ENCODE measurements at regions not wholly inside any gene's neighbourhood (a gene's known extent, or its start where the extent isn't known, plus 50 kb on each side); places are given as distances from the start of the nearest gene placed in this dataset.

GRCh38 chr3:16794257-16794656 lies 90.5 kb upstream of the PLCL2 start:
- TF ChIP-seq CTCF (conservative IDR thresholded peaks at IDR 0.05; ENCODE audit: low read depth, low read length) = no peak
- DNase-seq (ENCODE audit: low read depth) = peak; percentile 17
- no peak overlapping the region for H3K4me3 ChIP-seq (ENCODE audit: low read depth, low read length)

GRCh38 chr3:16795581-16795980 lies 89.2 kb upstream of the PLCL2 start:
- no peak for TF ChIP-seq CTCF (conservative IDR thresholded peaks at IDR 0.05; ENCODE audit: low read depth, low read length)
- no peak for DNase-seq (ENCODE audit: low read depth)
- H3K4me3 ChIP-seq (ENCODE audit: low read depth, low read length) = no peak overlapping the region

GRCh38 chr3:16797831-16798230 lies 86.9 kb upstream of the PLCL2 start:
- H3K4me3 ChIP-seq (ENCODE audit: low read depth, low read length) = no peak overlapping the region
- DNase-seq (ENCODE audit: low read depth) = no peak
- TF ChIP-seq CTCF (conservative IDR thresholded peaks at IDR 0.05; ENCODE audit: low read depth, low read length) = no peak

- no peak for TF ChIP-seq CTCF (conservative IDR thresholded peaks at IDR 0.05; ENCODE audit: low read depth, low read length)
- DNase-seq (ENCODE audit: low read depth) = no peak
- H3K4me3 ChIP-seq (ENCODE audit: low read depth, low read length) = no peak overlapping the region
Measured at GRCh38 chr3:16798738-16799137, 86.0 kb upstream of the PLCL2 start.

- DNase-seq (ENCODE audit: low read depth) = no peak
- no peak overlapping the region for H3K4me3 ChIP-seq (ENCODE audit: low read depth, low read length)
- TF ChIP-seq CTCF (conservative IDR thresholded peaks at IDR 0.05; ENCODE audit: low read depth, low read length) = no peak
Measured at GRCh38 chr3:16800361-16800760, 84.4 kb upstream of the PLCL2 start.

- H3K4me3 ChIP-seq (ENCODE audit: low read depth, low read length) = no peak overlapping the region
- peak; percentile 21 for DNase-seq (ENCODE audit: low read depth)
- TF ChIP-seq CTCF (conservative IDR thresholded peaks at IDR 0.05; ENCODE audit: low read depth, low read length) = no peak
Measured at GRCh38 chr3:16801223-16801622, 83.5 kb upstream of the PLCL2 start.

- DNase-seq (ENCODE audit: low read depth) = no peak
- no peak for TF ChIP-seq CTCF (conservative IDR thresholded peaks at IDR 0.05; ENCODE audit: low read depth, low read length)
- no peak overlapping the region for H3K4me3 ChIP-seq (ENCODE audit: low read depth, low read length)
Measured at GRCh38 chr3:16801698-16802097, 83.1 kb upstream of the PLCL2 start.
